UCSD-AML1 (cell line): ENCODE measurements at regions not wholly inside any gene's neighbourhood (a gene's known extent, or its start where the extent isn't known, plus 50 kb on each side); places are given as distances from the start of the nearest gene placed in this dataset.
"Not testable (repeated sequence)": the region's sequence is repeated elsewhere in the genome, so short reads cannot be mapped to it uniquely, and the experiment has no call there.

Experiments
- DNase-seq: peaks from one replicate; lab custom pipeline; 2025; ENCODE audit not compliant: unreplicated experiment; lab: John Stamatoyannopoulos, UW

- no peak for DNase-seq
Observed at GRCh38 chr6:25176466-25176865, 102.7 kb upstream of the CARMIL1 start.

GRCh38 chr6:25177500-25178028, 101.6 kb upstream of the CARMIL1 start:
- no peak for DNase-seq

- DNase-seq, result peak; percentile 18
Observed at GRCh38 chr6:25178336-25179035, 100.7 kb upstream of the CARMIL1 start.

- DNase-seq, result no peak
Observed at GRCh38 chr6:25179051-25179778, 100.0 kb upstream of the CARMIL1 start.

GRCh38 chr6:25180630-25181349, 98.4 kb upstream of the CARMIL1 start:
- DNase-seq, result no peak

- no peak for DNase-seq
Observed at GRCh38 chr6:25181350-25181724, 97.8 kb upstream of the CARMIL1 start.

- no peak for DNase-seq
Observed at GRCh38 chr6:25181923-25182322, 97.3 kb upstream of the CARMIL1 start.

- DNase-seq, result no peak
Observed at GRCh38 chr6:25186919-25187318, 92.3 kb upstream of the CARMIL1 start.

- DNase-seq, result no peak
Observed at GRCh38 chr6:25188232-25188631, 90.9 kb upstream of the CARMIL1 start.

GRCh38 chr6:25192590-25193459, 86.3 kb upstream of the CARMIL1 start:
- DNase-seq, result no peak

GRCh38 chr6:25193460-25194171, 85.6 kb upstream of the CARMIL1 start:
- DNase-seq, result no peak

- DNase-seq, result no peak
Observed at GRCh38 chr6:25194172-25194678, 84.9 kb upstream of the CARMIL1 start.

- no peak for DNase-seq
Observed at GRCh38 chr6:25196464-25196863, 82.7 kb upstream of the CARMIL1 start.

- DNase-seq, result no peak
Observed at GRCh38 chr6:25197111-25197510, 82.1 kb upstream of the CARMIL1 start.

- DNase-seq, result no peak
Observed at GRCh38 chr6:25199544-25199943, 79.6 kb upstream of the CARMIL1 start.

GRCh38 chr6:25202504-25202903, 76.7 kb upstream of the CARMIL1 start:
- no peak for DNase-seq

- no peak for DNase-seq
Observed at GRCh38 chr6:25205629-25206028, 73.5 kb upstream of the CARMIL1 start.

GRCh38 chr6:25207453-25208155, 71.6 kb upstream of the CARMIL1 start:
- DNase-seq, result not testable (repeated sequence)

GRCh38 chr6:25215881-25216280, 63.3 kb upstream of the CARMIL1 start:
- DNase-seq, result no peak
